ENCODE measurements at regions not wholly inside any gene's neighbourhood (a gene's known extent, or its start where the extent isn't known, plus 50 kb on each side); places are given as distances from the start of the nearest gene placed in this dataset.

DNA sequence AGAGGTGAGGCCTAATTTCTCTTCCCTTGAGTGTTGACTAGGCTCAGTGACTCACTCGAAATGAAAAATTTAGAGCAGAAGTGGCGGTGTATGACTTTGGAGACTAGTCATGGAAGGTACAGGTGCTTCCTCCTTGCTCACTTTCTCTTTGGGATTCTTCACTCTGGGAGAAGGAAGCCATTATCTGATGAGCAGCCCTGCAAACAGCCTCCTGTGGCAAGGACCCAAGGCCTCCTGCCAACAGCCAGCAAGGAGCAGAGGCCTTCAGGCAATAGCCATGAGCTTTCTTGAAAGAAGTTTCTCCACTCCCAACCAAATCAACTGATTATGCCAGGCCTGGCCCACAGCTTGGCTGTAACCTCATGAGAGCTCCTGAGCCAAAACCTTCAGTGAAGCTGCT, 369.6 kb upstream of the VWC2 start:
- Histone ChIP-seq H3K4me3 (no peak overlapping the region), H3K36me3 (ENCODE audit: insufficient read depth, low read length) (no peaks in the 10 kb centered on the region), H3K9ac (ENCODE audit: insufficient read length) (no peak overlapping the region), H3K9me3 (ENCODE audit: low read depth, low read length) (no peaks in the 10 kb centered on the region), H3K27ac (no peak overlapping the region)
- DNase-seq (ENCODE audit: low read depth, low spot score), result no peak
- TF ChIP-seq POLR2AphosphoS5 (IDR thresholded peaks at IDR 0.05; ENCODE audit: borderline replicate concordance, low read depth, low read length), result no peak
- TF ChIP-seq FOXP2 (optimal IDR thresholded peaks at IDR 0.05; ENCODE audit: control extremely low read depth, extremely low read length, insufficient read depth), result no peak
- no peak for TF ChIP-seq EZH2 (IDR thresholded peaks at IDR 0.05)

DNA sequence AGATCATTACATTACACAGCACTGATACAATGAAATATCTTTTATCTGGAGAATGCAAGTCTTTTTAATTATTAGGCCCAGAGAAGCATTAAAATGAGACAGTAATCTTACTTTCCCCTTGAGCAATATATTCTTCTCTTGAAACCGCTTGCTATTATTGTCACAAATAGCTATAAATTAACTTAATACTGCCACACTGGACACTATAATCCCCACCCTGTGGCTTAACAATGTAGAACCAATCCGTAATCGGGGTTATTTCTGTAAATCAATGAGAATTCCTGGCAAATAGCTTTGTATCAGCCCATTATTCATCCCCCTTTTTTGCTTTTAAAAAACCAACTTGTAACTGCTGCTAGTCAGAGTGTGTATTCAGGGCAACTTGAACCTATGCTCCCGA, 366.2 kb upstream of the VWC2 start:
- Histone ChIP-seq H3K27ac (no peak overlapping the region), H3K36me3 (ENCODE audit: insufficient read depth, low read length) (no peaks in the 10 kb centered on the region), H3K9me3 (ENCODE audit: low read depth, low read length) (no peaks in the 10 kb centered on the region), H3K9ac (ENCODE audit: insufficient read length) (no peak overlapping the region), H3K4me3 (no peak overlapping the region)
- no peak for DNase-seq (ENCODE audit: low read depth, low spot score)
- no peak for TF ChIP-seq FOXP2 (optimal IDR thresholded peaks at IDR 0.05; ENCODE audit: control extremely low read depth, extremely low read length, insufficient read depth)
- no peak for TF ChIP-seq POLR2AphosphoS5 (IDR thresholded peaks at IDR 0.05; ENCODE audit: borderline replicate concordance, low read depth, low read length)
- TF ChIP-seq EZH2 (IDR thresholded peaks at IDR 0.05), result no peak

DNA sequence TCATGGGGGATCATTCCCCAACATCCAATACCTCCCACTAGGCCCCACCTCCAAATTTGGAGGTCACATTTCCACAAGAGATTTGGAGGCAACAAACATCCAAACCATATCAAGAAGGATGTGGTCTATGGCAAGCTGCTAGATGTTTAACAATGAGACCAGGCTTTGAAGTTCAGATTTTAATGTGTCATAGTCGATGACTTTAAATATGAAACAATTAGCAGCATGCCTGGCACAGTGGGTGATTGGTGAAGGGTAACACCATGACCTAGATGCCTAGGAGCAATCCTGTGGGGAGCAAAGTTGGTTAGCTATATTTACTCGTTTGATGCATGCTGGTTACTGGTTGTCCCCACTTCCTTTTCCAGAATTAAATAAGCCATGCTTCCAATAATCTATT, 356.4 kb upstream of the VWC2 start:
- H3K27ac ChIP-seq, result no peak overlapping the region
- TF ChIP-seq EZH2 (IDR thresholded peaks at IDR 0.05) (no peak), FOXP2 (optimal IDR thresholded peaks at IDR 0.05; ENCODE audit: control extremely low read depth, extremely low read length, insufficient read depth) (no peak), POLR2AphosphoS5 (IDR thresholded peaks at IDR 0.05; ENCODE audit: borderline replicate concordance, low read depth, low read length) (no peak)

DNA sequence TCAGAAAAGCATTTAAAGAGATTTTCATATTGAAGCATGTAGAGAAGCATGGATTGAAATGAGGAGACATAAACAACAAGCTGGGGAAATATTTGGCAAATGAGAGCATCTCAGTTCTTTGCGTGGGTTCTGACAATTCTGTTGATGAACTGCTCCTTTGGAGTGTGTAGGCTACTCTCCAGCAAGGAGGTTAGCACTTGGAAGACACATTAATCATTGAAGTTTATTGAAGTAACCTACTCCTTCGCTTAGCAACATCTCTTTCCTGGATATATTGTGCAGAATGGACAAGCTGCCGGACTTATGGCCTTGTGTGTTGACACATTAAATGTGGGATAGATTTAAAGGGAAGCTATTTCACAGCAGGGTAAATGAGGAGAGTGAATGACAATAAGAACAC, 354.5 kb upstream of the VWC2 start:
- no peak for TF ChIP-seq FOXP2 (optimal IDR thresholded peaks at IDR 0.05; ENCODE audit: control extremely low read depth, extremely low read length, insufficient read depth)
- TF ChIP-seq POLR2AphosphoS5 (IDR thresholded peaks at IDR 0.05; ENCODE audit: borderline replicate concordance, low read depth, low read length), result no peak
- TF ChIP-seq EZH2 (IDR thresholded peaks at IDR 0.05), result no peak
- H3K36me3 ChIP-seq (ENCODE audit: insufficient read depth, low read length), result no peaks in the 10 kb centered on the region
- DNase-seq (ENCODE audit: low read depth, low spot score), result no peak
- no peak overlapping the region for H3K27ac ChIP-seq
- no peaks in the 10 kb centered on the region for H3K9me3 ChIP-seq (ENCODE audit: low read depth, low read length)
- no peak overlapping the region for H3K4me3 ChIP-seq
- no peak overlapping the region for H3K9ac ChIP-seq (ENCODE audit: insufficient read length)

More for the DNA sequence above, 356.4 kb upstream of the VWC2 start:
- H3K9me3 ChIP-seq (ENCODE audit: low read depth, low read length), result no peaks in the 10 kb centered on the region
- no peak overlapping the region for H3K9ac ChIP-seq (ENCODE audit: insufficient read length)
- no peak for DNase-seq (ENCODE audit: low read depth, low spot score)
- H3K4me3 ChIP-seq, result no peak overlapping the region
- no peaks in the 10 kb centered on the region for H3K36me3 ChIP-seq (ENCODE audit: insufficient read depth, low read length)

DNA sequence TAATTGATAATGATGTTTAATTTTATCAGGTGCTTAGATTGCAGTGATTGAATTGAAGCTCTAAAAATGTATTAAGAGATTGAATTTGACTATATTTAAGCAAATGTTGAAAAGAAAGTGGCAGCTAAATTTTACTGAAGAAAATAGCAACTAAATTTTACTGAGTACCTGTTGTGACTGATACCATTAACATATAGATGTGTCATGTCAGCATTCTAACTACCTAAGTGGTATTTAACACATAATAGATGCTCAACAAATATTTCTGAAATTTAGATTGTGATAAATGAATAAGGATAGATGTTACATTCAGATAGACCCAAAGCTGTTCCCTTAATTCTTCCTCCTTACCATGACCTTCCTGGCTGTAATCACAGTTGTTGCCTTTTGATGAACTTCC, 350.9 kb upstream of the VWC2 start:
- H3K27ac ChIP-seq, result no peak overlapping the region
- no peak overlapping the region for H3K4me3 ChIP-seq
- DNase-seq (ENCODE audit: low read depth, low spot score), result no peak
- H3K9ac ChIP-seq (ENCODE audit: insufficient read length), result no peak overlapping the region
- H3K9me3 ChIP-seq (ENCODE audit: low read depth, low read length), result no peaks in the 10 kb centered on the region
- no peaks in the 10 kb centered on the region for H3K36me3 ChIP-seq (ENCODE audit: insufficient read depth, low read length)
- TF ChIP-seq EZH2 (IDR thresholded peaks at IDR 0.05), result no peak
- no peak for TF ChIP-seq POLR2AphosphoS5 (IDR thresholded peaks at IDR 0.05; ENCODE audit: borderline replicate concordance, low read depth, low read length)
- TF ChIP-seq FOXP2 (optimal IDR thresholded peaks at IDR 0.05; ENCODE audit: control extremely low read depth, extremely low read length, insufficient read depth), result no peak

DNA sequence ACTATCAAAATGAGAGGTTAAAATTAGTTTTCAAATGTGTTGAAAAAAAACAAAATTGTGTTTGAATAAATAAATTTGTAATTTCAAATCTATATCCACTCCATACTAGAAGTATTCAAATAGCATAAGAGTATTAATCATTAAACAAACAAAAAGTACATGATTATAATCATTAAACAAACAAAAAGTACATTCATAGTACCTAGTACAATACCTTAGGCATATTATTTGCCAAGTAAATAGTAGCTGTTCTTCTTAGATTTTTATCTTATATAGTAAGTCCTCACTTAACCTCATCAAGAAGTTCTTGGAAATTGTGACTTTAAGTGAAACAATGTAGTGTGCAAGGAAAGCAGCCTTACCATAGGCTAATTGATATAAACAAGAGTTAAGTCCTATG, 349.3 kb upstream of the VWC2 start:
- H3K27ac ChIP-seq, result no peak overlapping the region
- H3K9ac ChIP-seq (ENCODE audit: insufficient read length), result no peak overlapping the region
- H3K9me3 ChIP-seq (ENCODE audit: low read depth, low read length), result no peaks in the 10 kb centered on the region
- no peak for DNase-seq (ENCODE audit: low read depth, low spot score)
- no peaks in the 10 kb centered on the region for H3K36me3 ChIP-seq (ENCODE audit: insufficient read depth, low read length)
- no peak overlapping the region for H3K4me3 ChIP-seq
- TF ChIP-seq POLR2AphosphoS5 (IDR thresholded peaks at IDR 0.05; ENCODE audit: borderline replicate concordance, low read depth, low read length), result no peak
- TF ChIP-seq EZH2 (IDR thresholded peaks at IDR 0.05), result no peak
- TF ChIP-seq FOXP2 (optimal IDR thresholded peaks at IDR 0.05; ENCODE audit: control extremely low read depth, extremely low read length, insufficient read depth), result no peak

DNA sequence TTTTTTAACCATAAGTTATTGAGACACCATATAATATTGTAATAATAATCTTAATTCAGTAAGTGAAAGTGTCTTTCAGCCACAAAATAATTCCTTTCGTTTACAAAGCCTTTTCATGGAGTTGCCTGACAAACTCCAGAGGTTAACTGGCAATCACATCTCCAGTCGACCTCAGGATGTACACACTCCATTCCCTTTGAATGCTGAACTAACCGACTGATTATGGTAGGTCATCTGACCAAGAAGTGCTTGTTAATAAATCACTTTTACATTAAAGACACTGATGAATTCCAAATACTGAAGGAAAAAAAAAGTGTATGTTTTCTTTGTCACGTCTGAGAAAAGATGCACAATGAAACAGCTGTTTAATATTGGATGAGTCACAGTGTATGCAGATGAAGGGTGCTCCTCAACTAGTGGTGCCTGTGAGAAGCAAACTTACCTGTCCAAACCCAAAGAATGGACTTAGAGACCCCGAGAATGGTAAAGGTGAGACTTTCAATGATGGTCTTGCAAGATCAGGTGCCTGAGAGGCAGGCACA, 348.1 kb upstream of the VWC2 start:
- no peak overlapping the region for H3K27ac ChIP-seq
- TF ChIP-seq FOXP2 (optimal IDR thresholded peaks at IDR 0.05; ENCODE audit: control extremely low read depth, extremely low read length, insufficient read depth), result no peak
- no peak for TF ChIP-seq POLR2AphosphoS5 (IDR thresholded peaks at IDR 0.05; ENCODE audit: borderline replicate concordance, low read depth, low read length)
- TF ChIP-seq EZH2 (IDR thresholded peaks at IDR 0.05), result no peak
- no peaks in the 10 kb centered on the region for H3K9me3 ChIP-seq (ENCODE audit: low read depth, low read length)
- no peak for DNase-seq (ENCODE audit: low read depth, low spot score)
- H3K4me3 ChIP-seq, result no peak overlapping the region
- no peaks in the 10 kb centered on the region for H3K36me3 ChIP-seq (ENCODE audit: insufficient read depth, low read length)
- no peak overlapping the region for H3K9ac ChIP-seq (ENCODE audit: insufficient read length)

DNA sequence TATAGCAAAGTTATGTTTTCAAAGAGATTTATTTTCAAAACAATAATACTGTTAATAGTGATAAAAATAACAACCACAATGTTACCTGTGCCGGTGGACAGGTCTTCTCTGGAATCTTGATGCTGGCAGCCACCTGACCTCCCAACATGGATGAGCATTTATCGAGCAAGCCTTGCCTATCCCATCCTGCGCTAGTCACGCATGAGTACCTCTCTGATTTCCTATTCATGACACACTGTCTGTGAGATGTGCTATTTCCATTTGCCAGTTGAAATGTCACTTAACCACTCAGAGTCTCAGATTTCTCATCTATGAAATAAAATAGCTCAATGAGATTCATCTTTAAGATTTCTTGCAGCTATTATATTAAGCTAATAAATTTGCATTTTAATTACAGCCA, 341.2 kb upstream of the VWC2 start:
- no peak overlapping the region for H3K27ac ChIP-seq
- no peak overlapping the region for H3K4me3 ChIP-seq
- no peaks in the 10 kb centered on the region for H3K36me3 ChIP-seq (ENCODE audit: insufficient read depth, low read length)
- DNase-seq (ENCODE audit: low read depth, low spot score), result no peak
- no peak for TF ChIP-seq FOXP2 (optimal IDR thresholded peaks at IDR 0.05; ENCODE audit: control extremely low read depth, extremely low read length, insufficient read depth)
- no peak for TF ChIP-seq POLR2AphosphoS5 (IDR thresholded peaks at IDR 0.05; ENCODE audit: borderline replicate concordance, low read depth, low read length)
- TF ChIP-seq EZH2 (IDR thresholded peaks at IDR 0.05), result no peak
- H3K9ac ChIP-seq (ENCODE audit: insufficient read length), result no peak overlapping the region
- H3K9me3 ChIP-seq (ENCODE audit: low read depth, low read length), result no peaks in the 10 kb centered on the region

DNA sequence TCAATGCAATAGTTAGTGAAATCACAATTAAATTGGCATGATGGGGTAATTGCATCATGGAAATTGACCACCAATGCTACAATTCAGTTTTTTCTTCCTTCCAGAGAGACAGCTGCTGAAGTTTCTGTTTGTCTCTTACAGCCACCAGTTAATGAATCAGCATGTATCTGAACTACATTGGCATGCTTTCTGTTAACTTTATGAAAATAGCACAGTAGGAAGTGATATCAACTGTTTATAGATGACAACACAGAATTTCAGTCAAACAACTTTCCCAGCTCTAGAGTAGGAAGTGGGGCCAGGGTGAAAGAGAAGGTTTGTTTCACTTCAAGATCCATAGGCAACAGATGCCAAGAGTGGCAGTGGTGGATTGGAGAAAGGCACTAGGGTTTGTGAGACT, 339.6 kb upstream of the VWC2 start:
- H3K27ac ChIP-seq, result no peak overlapping the region
- no peaks in the 10 kb centered on the region for H3K9me3 ChIP-seq (ENCODE audit: low read depth, low read length)
- no peak for DNase-seq (ENCODE audit: low read depth, low spot score)
- TF ChIP-seq POLR2AphosphoS5 (IDR thresholded peaks at IDR 0.05; ENCODE audit: borderline replicate concordance, low read depth, low read length) (no peak), EZH2 (IDR thresholded peaks at IDR 0.05) (no peak), FOXP2 (optimal IDR thresholded peaks at IDR 0.05; ENCODE audit: control extremely low read depth, extremely low read length, insufficient read depth) (no peak)
- H3K4me3 ChIP-seq, result no peak overlapping the region
- no peaks in the 10 kb centered on the region for H3K36me3 ChIP-seq (ENCODE audit: insufficient read depth, low read length)
- H3K9ac ChIP-seq (ENCODE audit: insufficient read length), result no peak overlapping the region
